OCI-LY7 (cell line): ENCODE measurements at regions not wholly inside any gene's neighbourhood (a gene's known extent, or its start where the extent isn't known, plus 50 kb on each side); places are given as distances from the start of the nearest gene placed in this dataset.

ENCODE experiments used
- BruUV-seq: library from RNA; stranded (reverse); fragments of 400-500 nt; replicated peaks from 2 replicates; lab custom pipeline; 2021; lab: Mats Ljungman, UMichigan
- CTCF ChIA-PET: fragments of 300-600 bp; sonication (Branson Sonifier 250); formaldehyde crosslinking; loops from one replicate; lab custom pipeline; 2022; ENCODE audit warnings: antibody characterized with exemption; ENCODE audit not compliant: unreplicated experiment; lab: Charles Lee
- POLR2A ChIA-PET: fragments of 300-600 bp; sonication (Branson Sonifier 250); formaldehyde crosslinking; loops from one replicate; lab custom pipeline; 2022; ENCODE audit warnings: antibody characterized with exemption; lab: Charles Lee
- DNase-seq: peaks from one replicate; pipeline ENCODE4 v3.0.0-alpha.2; 2015; ENCODE audit warnings: low spot score
- H2AFZ ChIP-seq: fragments of 200-600 bp; sonication (generic), shearing (Covaris generic); 2 replicates; pipeline ENCODE4 v1.6.1; 2014; ENCODE audit warnings: mild to moderate bottlenecking, antibody characterized with exemption, low read length, moderate library complexity
- H3K27ac ChIP-seq: fragments of 200-600 bp; sonication (generic); 2 replicates; pipeline ENCODE4 v1.5.1; 2014; ENCODE audit warnings: mixed run types, low read depth, mild to moderate bottlenecking, moderate library complexity, low read length, inconsistent platforms; ENCODE audit not compliant: poor library complexity, severe bottlenecking
- H3K36me3 ChIP-seq: fragments of 200-600 bp; sonication (generic); 2 replicates; pipeline ENCODE4 v1.6.1; 2014; ENCODE audit warnings: mild to moderate bottlenecking, antibody characterized with exemption, low read length, moderate library complexity, mixed read lengths; ENCODE audit not compliant: insufficient read depth
- H3K4me1 ChIP-seq: fragments of 200-600 bp; sonication (generic); 2 replicates; pipeline ENCODE4 v1.5.1; 2014; ENCODE audit warnings: mild to moderate bottlenecking, low read length; ENCODE audit not compliant: insufficient read depth, poor library complexity, severe bottlenecking
- H3K4me2 ChIP-seq: fragments of 200-600 bp; sonication (generic); 2 replicates; pipeline ENCODE4 v1.6.1; 2014; ENCODE audit warnings: mild to moderate bottlenecking, low read length
- H3K4me3 ChIP-seq: fragments of 200-600 bp; sonication (generic); 2 replicates; pipeline ENCODE4 v1.5.1; 2014; ENCODE audit warnings: mild to moderate bottlenecking, low read depth, low read length; ENCODE audit not compliant: poor library complexity, severe bottlenecking
- H3K79me2 ChIP-seq: fragments of 200-600 bp; sonication (generic); 2 replicates; pipeline ENCODE4 v1.6.1; 2016; ENCODE audit warnings: low read depth, mild to moderate bottlenecking, low read length, moderate library complexity, mixed read lengths; ENCODE audit not compliant: insufficient read depth
- H3K9me2 ChIP-seq: fragments of 200-600 bp; sonication (generic); 2 replicates; pipeline ENCODE4 v1.6.1; 2016; ENCODE audit warnings: mild to moderate bottlenecking, low read length, mixed read lengths; ENCODE audit not compliant: insufficient read depth
- H3K9me3 ChIP-seq: fragments of 200-600 bp; sonication (generic); 2 replicates; pipeline ENCODE4 v1.6.1; 2014; ENCODE audit warnings: mild to moderate bottlenecking, mixed run types, low read length, mixed read lengths
- H4K20me1 ChIP-seq: fragments of 200-600 bp; sonication (generic); 2 replicates; pipeline ENCODE4 v1.6.1; 2014; ENCODE audit warnings: mild to moderate bottlenecking, antibody characterized with exemption, low read length, moderate library complexity, mixed read lengths; ENCODE audit not compliant: insufficient read depth
- EZH2phosphoT487 ChIP-seq: fragments of 200-600 bp; sonication (generic); IDR thresholded peaks from 2 replicates; pipeline ENCODE4 v1.6.1; 2018; ENCODE audit warnings: low read depth, borderline replicate concordance, mild to moderate bottlenecking, mixed run types, antibody characterized with exemption, low read length, moderate library complexity, mixed read lengths
- intact Hi-C: fragments of 100-400 bp; cut with micrococcal nuclease; formaldehyde crosslinking; loops from one replicate; pipeline ENCODE4 v1.10.0; 2022; ENCODE audit not compliant: unreplicated experiment
- TF ChIP-seq, protein P1 (sequence below): fragments of 200-600 bp; sonication (generic); conservative IDR thresholded peaks from 2 replicates; pipeline ENCODE4 v1.5.1; 2014; ENCODE audit warnings: mild to moderate bottlenecking, antibody characterized with exemption, low read length, moderate library complexity, mixed read lengths

DNA sequence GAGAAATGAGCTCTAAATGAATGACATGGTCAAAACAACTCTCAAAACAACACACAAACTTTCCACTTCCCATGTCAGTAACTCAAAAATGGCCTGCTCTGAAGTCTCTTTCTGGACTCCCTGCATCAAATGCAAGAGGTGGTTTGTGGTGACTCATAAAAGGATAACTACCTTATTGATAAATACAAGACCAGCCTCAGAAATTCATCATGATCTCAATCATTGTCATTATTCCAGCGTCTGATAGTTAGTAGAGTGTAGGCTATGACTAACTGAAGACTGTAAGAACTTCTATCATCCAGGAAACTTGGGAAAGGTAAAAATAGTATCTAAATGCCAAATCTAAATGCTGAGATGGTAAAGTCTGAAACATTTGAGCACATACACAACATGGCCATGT is 369.4 kb downstream of the BMP2 start:
- POLR2A ChIA-PET, result no interaction called here
- Histone ChIP-seq H3K4me1 (no peaks in the 10 kb centered on the region), H2AFZ (no peak overlapping the region), H3K9me3 (no peaks in the 10 kb centered on the region), H3K9me2 (no peaks in the 10 kb centered on the region), H3K27ac (no peak overlapping the region), H3K79me2 (no peaks in the 10 kb centered on the region), H3K4me2 (no peak overlapping the region), H3K4me3 (no peak overlapping the region), H4K20me1 (no peaks in the 10 kb centered on the region), H3K36me3 (no peaks in the 10 kb centered on the region)
- no peak for TF ChIP-seq EZH2phosphoT487
- TF ChIP-seq, protein P1, sequence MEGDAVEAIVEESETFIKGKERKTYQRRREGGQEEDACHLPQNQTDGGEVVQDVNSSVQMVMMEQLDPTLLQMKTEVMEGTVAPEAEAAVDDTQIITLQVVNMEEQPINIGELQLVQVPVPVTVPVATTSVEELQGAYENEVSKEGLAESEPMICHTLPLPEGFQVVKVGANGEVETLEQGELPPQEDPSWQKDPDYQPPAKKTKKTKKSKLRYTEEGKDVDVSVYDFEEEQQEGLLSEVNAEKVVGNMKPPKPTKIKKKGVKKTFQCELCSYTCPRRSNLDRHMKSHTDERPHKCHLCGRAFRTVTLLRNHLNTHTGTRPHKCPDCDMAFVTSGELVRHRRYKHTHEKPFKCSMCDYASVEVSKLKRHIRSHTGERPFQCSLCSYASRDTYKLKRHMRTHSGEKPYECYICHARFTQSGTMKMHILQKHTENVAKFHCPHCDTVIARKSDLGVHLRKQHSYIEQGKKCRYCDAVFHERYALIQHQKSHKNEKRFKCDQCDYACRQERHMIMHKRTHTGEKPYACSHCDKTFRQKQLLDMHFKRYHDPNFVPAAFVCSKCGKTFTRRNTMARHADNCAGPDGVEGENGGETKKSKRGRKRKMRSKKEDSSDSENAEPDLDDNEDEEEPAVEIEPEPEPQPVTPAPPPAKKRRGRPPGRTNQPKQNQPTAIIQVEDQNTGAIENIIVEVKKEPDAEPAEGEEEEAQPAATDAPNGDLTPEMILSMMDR, result no peak
- BruUV-seq, result no TSS peak
- intact Hi-C loops, result no loop called here
- CTCF ChIA-PET, result no interaction called here
- DNase-seq, result no peak

DNA sequence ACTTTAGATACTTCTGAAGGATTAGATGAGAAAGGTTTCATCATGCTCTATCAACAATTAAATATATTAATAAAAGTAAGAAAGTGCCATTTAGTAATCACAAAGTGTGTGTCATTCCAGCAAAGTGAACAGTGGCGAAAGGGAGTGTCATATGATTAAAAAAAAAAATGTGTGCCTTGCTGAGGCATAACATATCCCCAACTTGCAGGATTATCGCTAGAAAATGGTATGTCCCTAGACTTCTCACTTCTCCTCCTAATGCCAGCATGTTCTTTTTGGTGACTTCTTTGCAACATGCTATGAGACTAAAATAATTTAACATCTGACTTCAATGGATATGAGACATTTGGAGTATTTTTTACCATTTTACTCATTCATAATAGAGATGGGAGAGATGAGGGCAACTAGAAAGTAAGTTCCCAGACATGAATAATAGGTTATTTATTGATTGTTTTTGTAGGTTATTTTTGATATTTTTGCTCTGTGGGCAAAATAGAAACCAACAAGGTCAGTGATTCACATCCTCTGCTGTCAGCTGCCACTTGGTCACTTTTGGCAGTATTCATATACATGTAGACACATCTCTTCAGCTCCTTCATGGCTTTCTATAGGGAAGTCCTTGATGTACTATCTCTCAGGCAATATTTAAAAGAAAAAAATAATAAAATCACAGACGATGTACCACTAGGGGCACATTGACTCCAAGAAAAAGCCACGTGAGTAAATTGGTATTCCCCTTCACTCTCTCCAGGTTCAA is 370.1 kb downstream of the BMP2 start:
- Histone ChIP-seq H3K9me2 (no peaks in the 10 kb centered on the region), H3K4me1 (no peaks in the 10 kb centered on the region), H2AFZ (no peak overlapping the region), H3K27ac (no peak overlapping the region), H3K36me3 (no peaks in the 10 kb centered on the region), H3K4me2 (no peak overlapping the region), H3K79me2 (no peaks in the 10 kb centered on the region), H3K4me3 (no peak overlapping the region), H4K20me1 (no peaks in the 10 kb centered on the region), H3K9me3 (no peaks in the 10 kb centered on the region)
- intact Hi-C loops, result no loop called here
- BruUV-seq, result no TSS peak
- TF ChIP-seq, protein P1, result 0 out of 2 replicates have a peak, but pooled peaks have one; percentile 29
- TF ChIP-seq EZH2phosphoT487, result no peak
- CTCF ChIA-PET, result no interaction called here
- DNase-seq, result no peak
- POLR2A ChIA-PET, result interaction anchor here (0.7 kb wide), 1 partner anchor 10 kb away, joined by 3 read pairs; no protein-coding TSS in a partner anchor

DNA sequence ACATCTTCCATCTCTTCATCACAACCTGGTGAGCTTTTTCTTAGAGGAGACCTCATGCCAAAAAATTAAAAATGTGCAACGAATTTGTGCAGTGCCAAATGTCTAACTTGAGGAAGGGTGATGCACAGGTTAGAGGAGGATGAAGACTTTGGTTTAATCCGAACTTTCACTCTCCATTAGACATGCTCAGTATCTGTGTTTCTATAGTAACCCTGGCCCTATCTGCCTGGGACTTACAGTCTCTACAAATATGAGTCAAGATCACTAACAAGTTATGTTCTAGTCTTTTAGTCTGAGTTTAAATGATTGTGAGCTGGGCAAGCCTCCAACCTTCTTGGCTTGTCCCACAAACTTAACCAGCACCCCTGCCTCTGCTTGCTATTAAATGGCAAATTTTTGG is 377.0 kb downstream of the BMP2 start:
- Histone ChIP-seq H3K27ac (no peak overlapping the region), H3K4me2 (no peak overlapping the region), H3K9me2 (no peaks in the 10 kb centered on the region), H3K79me2 (no peaks in the 10 kb centered on the region), H3K4me1 (no peaks in the 10 kb centered on the region), H4K20me1 (no peaks in the 10 kb centered on the region), H2AFZ (no peak overlapping the region), H3K9me3 (no peaks in the 10 kb centered on the region), H3K4me3 (no peak overlapping the region), H3K36me3 (no peaks in the 10 kb centered on the region)
- intact Hi-C loops, result no loop called here
- no peak for TF ChIP-seq EZH2phosphoT487
- TF ChIP-seq, protein P1, result no peak
- BruUV-seq, result no TSS peak
- CTCF ChIA-PET, result no interaction called here
- POLR2A ChIA-PET, result no interaction called here
- DNase-seq, result no peak
